Mucosa of rectum (tissue), 2 donors: ENCODE measurements at regions not wholly inside any gene's neighbourhood (a gene's known extent, or its start where the extent isn't known, plus 50 kb on each side); places are given as distances from the start of the nearest gene placed in this dataset.

Source experiments
- H3K27ac ChIP-seq, 2 donors: one replicate each; pipeline ENCODE4 v1.7.0; 2013; ENCODE audit warnings: inconsistent platforms in 2 of 2, low read depth in 2 of 2, low read length in 2 of 2
- H3K27me3 ChIP-seq, 2 donors: one replicate each; pipeline ENCODE4 v1.7.0; 2013; ENCODE audit warnings: low read length in 2 of 2; ENCODE audit not compliant: control insufficient read depth in 2 of 2, insufficient read depth in 2 of 2
- H3K36me3 ChIP-seq, 2 donors: one replicate each; pipeline ENCODE4 v1.7.0; 2013; ENCODE audit warnings: low read length in 2 of 2; ENCODE audit not compliant: control insufficient read depth in 2 of 2, insufficient read depth in 2 of 2
- H3K4me1 ChIP-seq, 2 donors: one replicate each; pipeline ENCODE4 v1.7.0; 2013; ENCODE audit warnings: low read length in 2 of 2, mild to moderate bottlenecking in 1 of 2; ENCODE audit not compliant: control insufficient read depth in 2 of 2, insufficient read depth in 2 of 2
- H3K4me3 ChIP-seq, 2 donors: one replicate each; pipeline ENCODE4 v1.7.0; 2013; ENCODE audit warnings: low read length in 2 of 2
- H3K9ac ChIP-seq, 2 donors: one replicate each; pipeline ENCODE4 v1.7.0; 2013; ENCODE audit warnings: low read length in 2 of 2, low read depth in 1 of 2, mild to moderate bottlenecking in 1 of 2
- H3K9me3 ChIP-seq, 2 donors: one replicate each; pipeline ENCODE4 v1.7.0; 2013; ENCODE audit warnings: low read length in 2 of 2; ENCODE audit not compliant: control insufficient read depth in 2 of 2
- donor health status: healthy.
- donor health status: Normal muscosa, but diverticular disease.

DNA sequence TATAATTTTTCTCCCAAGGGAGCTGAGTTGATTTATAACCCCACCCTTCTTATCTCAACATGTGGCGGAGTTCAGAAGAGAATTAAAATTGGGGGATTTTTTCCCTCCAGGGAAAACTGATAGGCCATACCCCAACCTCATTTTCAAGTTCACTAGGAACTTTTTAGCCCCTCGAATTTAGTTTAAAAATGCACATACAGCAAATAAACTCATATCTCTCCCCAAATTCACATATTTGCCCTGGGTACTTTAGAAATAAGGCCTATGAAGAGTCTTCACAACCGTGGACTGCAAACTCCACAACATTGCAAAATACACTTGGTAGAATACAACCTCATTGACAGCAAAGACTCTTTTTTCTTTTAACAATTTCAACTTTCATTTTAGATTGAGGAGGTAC lies 206.7 kb upstream of the LEF1 start:
- Histone ChIP-seq H3K4me1 (no peaks in the 10 kb centered on the region), H3K27me3 (peaks cover 0 to 2% of the 10 kb centered on the region in 2 donors), H3K36me3 (no peaks in the 10 kb centered on the region), H3K9me3 (no peaks in the 10 kb centered on the region), H3K9ac (no peak overlapping the region), H3K27ac (no peak overlapping the region), H3K4me3 (no peak overlapping the region)

DNA sequence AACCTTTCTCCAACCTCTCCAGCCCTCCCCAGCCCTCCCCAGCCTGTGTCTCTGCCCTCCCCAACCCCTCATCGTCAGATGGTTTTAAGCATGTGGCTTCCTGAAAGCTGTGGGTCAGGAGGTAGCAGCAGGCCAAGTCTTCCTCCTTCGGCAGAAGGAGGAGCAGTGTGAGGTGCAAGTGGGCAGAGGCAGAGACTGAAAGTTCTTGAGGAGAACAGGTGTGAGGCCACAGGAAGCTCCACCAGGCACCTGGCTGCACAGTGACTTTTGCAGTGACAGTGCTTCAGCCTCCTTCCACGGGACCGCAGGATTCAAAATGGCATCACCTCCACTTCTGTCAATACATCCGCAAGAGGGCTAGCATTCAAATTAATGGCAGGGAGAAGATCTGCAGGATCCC lies 203.9 kb upstream of the LEF1 start:
- Histone ChIP-seq H3K4me1 (no peaks in the 10 kb centered on the region), H3K9ac (no peak overlapping the region), H3K36me3 (no peaks in the 10 kb centered on the region), H3K4me3 (no peak overlapping the region), H3K9me3 (no peaks in the 10 kb centered on the region), H3K27ac (no peak overlapping the region), H3K27me3 (peaks cover 0 to 3% of the 10 kb centered on the region in 2 donors)

DNA sequence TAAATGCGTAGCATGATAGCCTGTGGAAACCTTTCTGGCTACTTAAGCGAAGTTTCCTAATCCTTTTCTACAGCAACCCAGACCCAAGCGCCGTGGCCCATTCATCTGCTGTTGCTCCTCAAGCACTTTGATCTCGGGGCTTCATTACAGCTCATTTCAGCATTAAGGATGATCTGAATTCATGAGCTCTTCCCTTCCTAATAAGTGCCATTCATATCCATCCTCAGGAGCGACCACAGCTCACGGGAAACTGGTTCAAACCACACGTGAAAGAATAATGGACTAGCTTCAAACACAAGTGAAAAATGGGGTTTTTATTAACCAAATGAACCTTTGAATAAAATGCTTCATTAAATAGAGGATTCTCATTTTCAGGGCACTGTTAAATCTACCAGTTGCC lies 202.6 kb upstream of the LEF1 start:
- Histone ChIP-seq H3K27me3 (peaks cover 0 to 3% of the 10 kb centered on the region in 2 donors), H3K4me3 (no peak overlapping the region), H3K9me3 (no peaks in the 10 kb centered on the region), H3K36me3 (no peaks in the 10 kb centered on the region), H3K4me1 (no peaks in the 10 kb centered on the region), H3K27ac (no peak overlapping the region), H3K9ac (no peak overlapping the region)

DNA sequence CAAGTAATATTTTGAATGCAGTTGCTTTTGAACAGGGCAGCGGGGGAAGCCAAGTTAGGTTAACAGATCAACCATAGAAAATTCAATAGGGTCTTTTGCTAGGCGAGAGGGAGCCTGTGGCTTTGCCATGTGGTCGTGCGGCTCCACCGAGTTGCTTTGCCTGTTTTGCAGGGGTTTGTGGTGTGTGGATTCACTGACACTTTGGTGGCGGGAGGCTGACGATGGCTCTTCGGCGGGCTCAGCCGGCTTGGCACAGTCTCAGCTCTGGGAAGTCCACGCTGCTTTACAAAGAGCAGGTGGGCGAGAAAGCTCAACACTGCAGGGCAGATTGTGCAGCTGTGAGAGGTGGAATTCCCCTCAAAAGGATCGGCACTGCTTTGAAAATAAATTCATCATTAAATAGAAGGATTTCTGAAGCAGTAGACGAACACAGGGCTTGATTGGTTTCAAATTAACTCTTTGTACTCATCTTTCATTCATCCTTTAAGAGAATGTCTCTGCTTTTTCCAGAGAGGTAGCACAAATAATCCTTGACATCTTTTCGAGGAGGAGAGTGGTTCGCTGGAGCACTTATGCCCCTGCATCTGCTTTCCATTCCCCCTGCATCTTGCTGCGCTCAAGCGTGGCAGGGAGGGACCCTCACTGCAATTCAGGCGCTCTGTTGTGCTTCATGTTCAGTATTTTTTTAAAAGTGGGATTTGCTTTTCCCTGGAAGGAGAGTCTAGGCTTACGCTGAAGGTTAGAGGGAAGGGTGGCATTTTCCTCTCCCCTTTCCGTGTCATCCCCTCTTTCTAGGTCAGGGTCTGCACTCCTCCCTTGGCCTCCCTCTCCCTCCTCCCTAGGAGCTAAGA lies 201.8 kb upstream of the LEF1 start:
- no peaks in the 10 kb centered on the region for H3K9me3 ChIP-seq
- H3K27me3 ChIP-seq = peaks cover 0 to 3% of the 10 kb centered on the region in 2 donors
- no peaks in the 10 kb centered on the region for H3K4me1 ChIP-seq
- no peak overlapping the region for H3K9ac ChIP-seq
- H3K27ac ChIP-seq = no peak overlapping the region
- H3K36me3 ChIP-seq = no peaks in the 10 kb centered on the region
- no peak overlapping the region for H3K4me3 ChIP-seq

DNA sequence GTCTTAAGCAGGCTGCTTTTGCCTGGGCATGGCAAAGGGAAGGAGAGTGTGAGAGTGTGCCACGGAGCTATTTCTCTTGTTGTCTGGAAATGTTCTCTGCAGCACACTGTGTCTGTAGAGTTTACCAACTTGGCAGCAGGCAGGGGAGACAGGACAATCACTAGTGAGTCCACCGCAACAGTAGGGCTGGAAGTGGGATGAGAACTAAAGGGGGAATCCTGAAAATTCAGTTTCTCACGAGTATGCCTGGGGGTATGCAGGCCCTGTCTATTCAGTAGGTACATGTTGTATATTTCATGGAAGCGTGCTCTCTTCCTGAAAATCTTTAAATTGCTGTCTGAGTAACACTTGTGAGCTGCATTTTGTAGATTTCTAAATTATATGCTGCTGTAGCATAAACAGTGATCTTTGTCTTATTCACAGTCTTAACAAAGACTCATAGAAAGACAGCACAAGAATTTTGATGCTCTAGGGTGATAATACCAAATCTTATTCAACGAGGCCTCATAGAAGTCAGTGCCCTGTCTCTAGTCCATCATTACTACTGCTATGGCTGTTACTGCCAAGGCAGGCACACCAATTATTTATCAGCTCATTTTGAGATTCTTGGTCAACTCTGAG lies 200.4 kb upstream of the LEF1 start:
- Histone ChIP-seq H3K36me3 (no peaks in the 10 kb centered on the region), H3K4me1 (no peaks in the 10 kb centered on the region), H3K27me3 (peaks cover 0 to 3% of the 10 kb centered on the region in 2 donors), H3K4me3 (no peak overlapping the region), H3K27ac (no peak overlapping the region), H3K9me3 (no peaks in the 10 kb centered on the region), H3K9ac (no peak overlapping the region)

DNA sequence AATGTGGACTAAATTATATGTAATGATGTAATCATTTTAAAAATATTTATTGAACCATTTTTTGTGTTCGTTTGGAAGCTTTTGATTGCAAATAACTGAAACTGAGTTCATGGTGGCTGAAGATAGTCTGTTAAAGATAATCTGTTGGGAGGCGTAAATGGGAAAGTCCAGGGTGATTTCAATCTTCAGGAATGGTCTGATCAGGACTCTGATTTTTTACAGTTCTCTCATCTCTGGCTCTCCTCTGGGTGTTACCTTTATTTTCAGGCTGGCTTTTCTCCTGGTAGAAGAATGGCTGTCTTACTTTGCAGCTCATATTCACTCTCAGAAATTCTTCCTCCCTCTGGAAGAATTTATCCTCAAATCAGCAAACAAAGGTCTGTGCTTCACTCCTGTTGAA lies 199.0 kb upstream of the LEF1 start:
- Histone ChIP-seq H3K36me3 (no peaks in the 10 kb centered on the region), H3K9me3 (no peaks in the 10 kb centered on the region), H3K27ac (no peak overlapping the region), H3K9ac (no peak overlapping the region), H3K4me3 (no peak overlapping the region), H3K4me1 (no peaks in the 10 kb centered on the region), H3K27me3 (peaks cover 0 to 3% of the 10 kb centered on the region in 2 donors)

DNA sequence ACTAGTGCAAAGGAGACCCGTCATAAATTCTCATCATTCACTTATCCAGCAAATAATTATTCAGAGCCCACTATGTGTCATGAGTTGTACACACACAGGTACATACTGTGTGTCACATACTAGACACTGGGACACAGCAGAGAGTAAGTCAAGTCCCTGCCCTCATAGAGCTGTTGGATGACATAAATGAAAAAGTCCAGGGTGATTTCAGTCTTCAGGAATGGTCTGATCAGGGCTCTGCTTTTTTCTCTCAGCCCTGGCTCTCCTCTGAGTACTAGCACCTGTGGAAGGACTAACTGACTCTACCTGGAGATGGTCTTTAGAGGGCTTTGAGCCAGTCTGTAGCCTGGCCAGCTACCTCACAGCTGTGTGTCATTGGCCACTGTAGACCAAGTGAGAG lies 198.0 kb upstream of the LEF1 start:
- no peaks in the 10 kb centered on the region for H3K4me1 ChIP-seq
- H3K9me3 ChIP-seq = no peaks in the 10 kb centered on the region
- H3K27ac ChIP-seq = no peak overlapping the region
- H3K4me3 ChIP-seq = no peak overlapping the region
- H3K27me3 ChIP-seq = peaks cover 0 to 3% of the 10 kb centered on the region in 2 donors
- no peaks in the 10 kb centered on the region for H3K36me3 ChIP-seq
- H3K9ac ChIP-seq = no peak overlapping the region

DNA sequence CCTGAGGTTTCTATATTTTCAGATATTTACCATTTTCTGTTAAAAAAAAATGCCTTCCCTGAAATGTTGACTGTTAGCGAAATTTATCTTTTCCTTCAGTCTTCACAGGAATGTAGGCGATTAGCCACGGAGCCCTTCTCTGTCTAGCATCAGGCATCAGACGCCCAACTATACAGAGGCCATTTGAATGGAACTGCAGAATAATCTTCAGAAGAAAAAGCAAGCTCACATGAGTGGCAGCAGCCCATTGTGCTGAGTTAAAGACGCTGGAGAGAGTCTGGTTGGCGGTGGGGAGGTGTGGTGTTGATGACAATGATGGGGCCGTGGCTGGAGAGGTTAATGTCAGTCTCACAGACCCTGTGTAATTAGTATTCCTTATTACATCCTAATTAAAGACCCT lies 196.8 kb upstream of the LEF1 start:
- Histone ChIP-seq H3K27ac (no peak overlapping the region), H3K9me3 (no peaks in the 10 kb centered on the region), H3K36me3 (no peaks in the 10 kb centered on the region), H3K9ac (no peak overlapping the region), H3K27me3 (peaks cover 0 to 2% of the 10 kb centered on the region in 2 donors), H3K4me3 (no peak overlapping the region), H3K4me1 (no peaks in the 10 kb centered on the region)

DNA sequence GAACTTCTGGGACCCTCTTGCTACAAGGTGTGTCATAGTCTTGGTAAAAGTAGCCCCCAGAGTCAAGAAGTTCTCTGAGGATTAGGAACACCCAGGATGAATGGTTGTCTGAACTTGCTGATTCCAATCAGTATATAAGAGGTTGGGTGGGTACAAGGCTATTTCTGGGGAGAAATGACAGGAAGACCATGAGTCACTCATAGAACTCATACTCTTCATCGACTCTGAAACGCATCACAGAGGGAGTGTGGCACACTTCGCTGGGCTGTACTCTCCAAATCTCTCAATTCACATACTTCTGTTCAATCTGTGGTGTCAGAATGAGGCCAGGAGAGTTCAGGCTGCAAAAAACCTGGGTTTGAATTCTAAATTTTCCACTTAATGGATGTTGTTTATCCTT lies 193.2 kb upstream of the LEF1 start:
- Histone ChIP-seq H3K4me1 (no peaks in the 10 kb centered on the region), H3K4me3 (no peak overlapping the region), H3K9ac (no peak overlapping the region), H3K9me3 (no peaks in the 10 kb centered on the region), H3K36me3 (no peaks in the 10 kb centered on the region), H3K27ac (no peak overlapping the region), H3K27me3 (no peaks in the 10 kb centered on the region)

DNA sequence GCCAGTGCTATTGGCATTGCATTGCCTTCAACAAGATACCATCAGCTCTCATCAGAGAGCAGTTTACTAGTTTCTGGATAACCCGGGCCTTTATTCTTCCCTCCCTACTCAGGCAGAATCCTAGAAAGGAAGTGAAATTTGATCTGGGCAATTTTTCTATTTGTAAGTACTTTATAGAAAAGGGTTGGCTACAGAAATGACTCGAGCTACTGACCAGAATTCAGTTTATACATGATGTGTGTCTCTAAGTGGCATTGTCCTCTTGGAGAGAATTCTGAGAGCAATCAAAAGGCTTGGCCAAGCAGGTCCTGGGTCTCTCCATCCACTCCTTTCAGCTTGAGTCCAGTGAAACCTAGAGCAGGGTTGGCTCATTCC lies 192.7 kb upstream of the LEF1 start:
- H3K27me3 ChIP-seq = no peaks in the 10 kb centered on the region
- H3K4me3 ChIP-seq = no peak overlapping the region
- no peaks in the 10 kb centered on the region for H3K4me1 ChIP-seq
- H3K9ac ChIP-seq = no peak overlapping the region
- no peak overlapping the region for H3K27ac ChIP-seq
- H3K36me3 ChIP-seq = no peaks in the 10 kb centered on the region
- H3K9me3 ChIP-seq = no peaks in the 10 kb centered on the region
